Sigmoid colon (tissue), 4 donors: ENCODE measurements at regions not wholly inside any gene's neighbourhood (a gene's known extent, or its start where the extent isn't known, plus 50 kb on each side); places are given as distances from the start of the nearest gene placed in this dataset.

Experiments used
- POLR2AphosphoS5 ChIP-seq, 4 donors: sonication (generic); formaldehyde crosslinking; IDR thresholded peaks; one replicate each; pipeline ENCODE4 v1.6.1; 2017; ENCODE audit warnings: antibody characterized with exemption in 4 of 4
- TF ChIP-seq, protein P1 (sequence below), 4 experiments: fragments of 450-650 bp in 3 of 4; fragments of 200-600 bp in 1 of 4; IDR thresholded peaks; one replicate each; pipeline ENCODE4 v1.5.1; 2016 to 2019; ENCODE audit warnings: antibody characterized with exemption in 4 of 4, mild to moderate bottlenecking in 3 of 4, moderate library complexity in 2 of 4

DNA sequence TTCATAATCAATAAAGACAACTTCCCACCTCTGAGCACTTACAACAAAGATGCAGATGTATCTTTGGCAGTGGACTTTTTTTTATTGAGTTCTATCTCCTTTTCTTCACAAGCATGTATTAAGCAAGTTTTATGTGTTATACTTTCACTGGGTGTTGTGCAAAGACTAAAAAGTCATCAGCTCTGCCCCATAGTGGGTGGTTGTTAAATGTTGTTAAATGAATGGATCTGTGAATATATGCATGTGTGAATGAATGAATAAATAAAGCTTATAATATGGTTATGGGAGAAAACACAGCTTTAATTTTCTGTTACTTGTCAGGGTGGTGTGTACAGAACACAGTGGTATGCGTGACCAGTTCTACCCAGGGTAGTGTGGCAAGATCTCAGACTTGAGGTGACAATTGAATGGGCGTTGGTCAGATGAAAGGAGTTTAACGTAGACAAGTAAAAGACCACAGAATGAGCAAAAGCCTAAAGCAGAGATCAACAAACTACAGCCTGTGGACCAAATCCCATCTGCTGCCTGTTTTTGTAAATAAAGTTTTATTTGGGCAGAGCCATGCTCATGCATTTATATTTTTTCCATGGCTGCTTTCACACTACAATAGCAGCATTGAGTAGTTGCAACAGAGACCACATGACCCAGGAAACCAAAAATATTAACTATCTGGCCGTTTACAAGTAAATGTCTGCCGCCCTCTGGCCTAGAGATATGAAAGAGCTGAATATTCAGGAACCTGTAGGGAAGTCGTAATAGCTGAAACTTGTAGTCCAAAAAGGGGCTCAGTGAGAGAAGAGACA, 207.4 kb upstream of the EEA1 start:
- TF ChIP-seq, protein P1, sequence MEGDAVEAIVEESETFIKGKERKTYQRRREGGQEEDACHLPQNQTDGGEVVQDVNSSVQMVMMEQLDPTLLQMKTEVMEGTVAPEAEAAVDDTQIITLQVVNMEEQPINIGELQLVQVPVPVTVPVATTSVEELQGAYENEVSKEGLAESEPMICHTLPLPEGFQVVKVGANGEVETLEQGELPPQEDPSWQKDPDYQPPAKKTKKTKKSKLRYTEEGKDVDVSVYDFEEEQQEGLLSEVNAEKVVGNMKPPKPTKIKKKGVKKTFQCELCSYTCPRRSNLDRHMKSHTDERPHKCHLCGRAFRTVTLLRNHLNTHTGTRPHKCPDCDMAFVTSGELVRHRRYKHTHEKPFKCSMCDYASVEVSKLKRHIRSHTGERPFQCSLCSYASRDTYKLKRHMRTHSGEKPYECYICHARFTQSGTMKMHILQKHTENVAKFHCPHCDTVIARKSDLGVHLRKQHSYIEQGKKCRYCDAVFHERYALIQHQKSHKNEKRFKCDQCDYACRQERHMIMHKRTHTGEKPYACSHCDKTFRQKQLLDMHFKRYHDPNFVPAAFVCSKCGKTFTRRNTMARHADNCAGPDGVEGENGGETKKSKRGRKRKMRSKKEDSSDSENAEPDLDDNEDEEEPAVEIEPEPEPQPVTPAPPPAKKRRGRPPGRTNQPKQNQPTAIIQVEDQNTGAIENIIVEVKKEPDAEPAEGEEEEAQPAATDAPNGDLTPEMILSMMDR (IDR thresholded peaks at IDR 0.05): no peak
- TF ChIP-seq POLR2AphosphoS5 (IDR thresholded peaks at IDR 0.05): no peak
